ENCODE measurements at regions not wholly inside any gene's neighbourhood (a gene's known extent, or its start where the extent isn't known, plus 50 kb on each side); places are given as distances from the start of the nearest gene placed in this dataset.

DNA sequence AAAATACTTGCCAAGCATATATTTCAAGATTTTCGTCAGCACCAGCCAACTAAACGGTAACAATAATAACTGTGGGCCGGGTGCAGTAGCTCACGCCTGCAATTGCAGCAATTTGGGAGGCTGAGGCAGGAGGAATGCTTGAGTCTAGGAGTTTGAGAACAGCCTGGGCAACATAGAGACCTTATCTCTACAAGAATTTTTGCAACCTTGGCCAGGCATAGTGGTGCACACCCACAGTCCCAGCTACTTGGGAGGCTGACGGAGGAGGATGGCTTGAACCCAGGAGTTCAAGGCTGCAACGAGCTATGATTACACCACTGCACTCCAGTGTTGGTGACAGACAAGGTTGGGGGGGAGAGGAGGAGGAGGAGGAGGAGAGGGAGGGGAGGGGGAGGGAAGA lies 145.0 kb upstream of the TIAM1 start:
- Histone ChIP-seq H3K27me3 (no peaks in the 10 kb centered on the region), H3K27ac (no peak overlapping the region), H3K36me3 (ENCODE audit: low read depth, missing control alignments) (no peaks in the 10 kb centered on the region), H3K4me3 (no peak overlapping the region), H3K4me1 (peaks cover 18% of the 10 kb centered on the region), H3K9me3 (no peaks in the 10 kb centered on the region)
- DNase-seq = peak; percentile 69
- no peak for TF ChIP-seq POLR2A (IDR thresholded peaks at IDR 0.05)
- TF ChIP-seq, protein P1, sequence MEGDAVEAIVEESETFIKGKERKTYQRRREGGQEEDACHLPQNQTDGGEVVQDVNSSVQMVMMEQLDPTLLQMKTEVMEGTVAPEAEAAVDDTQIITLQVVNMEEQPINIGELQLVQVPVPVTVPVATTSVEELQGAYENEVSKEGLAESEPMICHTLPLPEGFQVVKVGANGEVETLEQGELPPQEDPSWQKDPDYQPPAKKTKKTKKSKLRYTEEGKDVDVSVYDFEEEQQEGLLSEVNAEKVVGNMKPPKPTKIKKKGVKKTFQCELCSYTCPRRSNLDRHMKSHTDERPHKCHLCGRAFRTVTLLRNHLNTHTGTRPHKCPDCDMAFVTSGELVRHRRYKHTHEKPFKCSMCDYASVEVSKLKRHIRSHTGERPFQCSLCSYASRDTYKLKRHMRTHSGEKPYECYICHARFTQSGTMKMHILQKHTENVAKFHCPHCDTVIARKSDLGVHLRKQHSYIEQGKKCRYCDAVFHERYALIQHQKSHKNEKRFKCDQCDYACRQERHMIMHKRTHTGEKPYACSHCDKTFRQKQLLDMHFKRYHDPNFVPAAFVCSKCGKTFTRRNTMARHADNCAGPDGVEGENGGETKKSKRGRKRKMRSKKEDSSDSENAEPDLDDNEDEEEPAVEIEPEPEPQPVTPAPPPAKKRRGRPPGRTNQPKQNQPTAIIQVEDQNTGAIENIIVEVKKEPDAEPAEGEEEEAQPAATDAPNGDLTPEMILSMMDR (IDR thresholded peaks at IDR 0.05) = no peak
- intact Hi-C loops (cut with DNase I; ENCODE audit: low total_unique reads) = no loop called here
- WGBS, 2 donors = 24 to 54% methylated on average over 5 to 6 of the region's 6 CpGs

DNA sequence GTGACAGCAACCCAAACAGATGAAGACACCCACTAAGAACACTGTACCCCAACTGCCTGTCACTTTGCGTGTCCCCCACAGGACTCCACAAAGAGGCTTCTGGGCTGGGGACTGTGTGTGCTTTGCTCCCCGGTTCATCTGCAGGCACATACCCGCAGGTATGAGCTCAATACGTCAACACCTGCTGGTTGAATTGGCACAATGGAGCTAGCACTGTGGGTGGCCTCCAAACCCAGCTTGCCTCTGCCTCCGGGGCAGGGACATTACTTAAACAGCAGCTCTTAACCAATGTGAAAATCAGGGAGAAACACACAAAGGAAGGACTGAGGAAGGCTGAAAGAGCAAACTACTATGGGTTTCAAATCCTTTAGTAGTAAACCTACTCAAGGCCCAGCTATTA lies 140.2 kb upstream of the TIAM1 start:
- WGBS, 2 donors = 69 to 77% methylated on average over 5 of the region's 5 CpGs
- H3K4me1 ChIP-seq = peaks cover 8% of the 10 kb centered on the region
- H3K9me3 ChIP-seq = no peaks in the 10 kb centered on the region
- no peak overlapping the region for H3K27ac ChIP-seq
- intact Hi-C loops (cut with DNase I; ENCODE audit: low total_unique reads) = no loop called here
- no peak for TF ChIP-seq POLR2A (IDR thresholded peaks at IDR 0.05)
- TF ChIP-seq, protein P1 (IDR thresholded peaks at IDR 0.05) = no peak
- no peaks in the 10 kb centered on the region for H3K27me3 ChIP-seq
- no peak for DNase-seq
- no peak overlapping the region for H3K4me3 ChIP-seq
- no peaks in the 10 kb centered on the region for H3K36me3 ChIP-seq (ENCODE audit: low read depth, missing control alignments)

- Histone ChIP-seq H3K36me3 (ENCODE audit: low read depth, missing control alignments) (no peaks in the 10 kb centered on the region), H3K27ac (no peak overlapping the region), H3K9me3 (no peaks in the 10 kb centered on the region), H3K27me3 (no peaks in the 10 kb centered on the region), H3K4me1 (peaks cover 2% of the 10 kb centered on the region), H3K4me3 (no peak overlapping the region)
- WGBS, 2 donors = 42 to 65% methylated on average over 4 of the region's 4 CpGs
- DNase-seq = peak; percentile 43
- intact Hi-C loops (cut with DNase I; ENCODE audit: low total_unique reads) = no loop called here
- TF ChIP-seq, protein P1 (IDR thresholded peaks at IDR 0.05) = no peak
- no peak for TF ChIP-seq POLR2A (IDR thresholded peaks at IDR 0.05)
These were observed 139.1 kb upstream of the TIAM1 start for GRCh38 chr21:31483146-31483545.

DNA sequence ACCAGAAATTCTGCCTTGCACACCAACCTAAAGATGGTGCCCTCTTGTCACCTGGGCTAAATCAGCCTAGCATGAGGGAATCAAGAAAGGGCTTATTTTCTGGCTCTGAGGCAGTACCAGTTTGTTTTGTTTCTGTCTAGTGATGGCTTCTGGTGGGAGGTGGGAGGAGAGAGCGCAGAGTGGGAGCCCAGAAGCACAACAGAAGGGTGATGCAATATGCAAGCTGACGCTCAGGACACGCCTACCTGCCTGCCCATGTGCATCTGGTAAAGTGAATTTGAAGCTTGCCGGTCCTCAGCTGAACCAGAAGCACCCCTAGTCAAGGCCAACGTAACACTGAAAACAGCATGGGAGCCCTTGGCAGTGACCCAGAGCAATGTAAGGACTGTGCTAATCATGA lies 138.4 kb upstream of the TIAM1 start:
- no peaks in the 10 kb centered on the region for H3K9me3 ChIP-seq
- intact Hi-C loops (cut with DNase I; ENCODE audit: low total_unique reads) = no loop called here
- no peak overlapping the region for H3K27ac ChIP-seq
- H3K36me3 ChIP-seq (ENCODE audit: low read depth, missing control alignments) = no peaks in the 10 kb centered on the region
- 79 to 81% methylated on average over 5 of the region's 5 CpGs for WGBS, 2 donors
- no peak for DNase-seq
- TF ChIP-seq, protein P1 (IDR thresholded peaks at IDR 0.05) = no peak
- TF ChIP-seq POLR2A (IDR thresholded peaks at IDR 0.05) = no peak
- H3K4me1 ChIP-seq = peaks cover 2% of the 10 kb centered on the region
- no peaks in the 10 kb centered on the region for H3K27me3 ChIP-seq
- no peak overlapping the region for H3K4me3 ChIP-seq

- intact Hi-C loops (cut with DNase I; ENCODE audit: low total_unique reads) = no loop called here
- Histone ChIP-seq H3K4me1 (peaks cover 2% of the 10 kb centered on the region), H3K4me3 (no peak overlapping the region), H3K27me3 (no peaks in the 10 kb centered on the region), H3K36me3 (ENCODE audit: low read depth, missing control alignments) (no peaks in the 10 kb centered on the region), H3K9me3 (no peaks in the 10 kb centered on the region), H3K27ac (no peak overlapping the region)
- DNase-seq = no peak
- WGBS, 2 donors = 50 to 55% methylated on average over 1 of the region's 1 CpG
- TF ChIP-seq POLR2A (IDR thresholded peaks at IDR 0.05) = no peak
- TF ChIP-seq, protein P1 (IDR thresholded peaks at IDR 0.05) = no peak
These were observed 136.2 kb upstream of the TIAM1 start for GRCh38 chr21:31480228-31480627.
